HG03565 (cell line): ENCODE measurements at regions not wholly inside any gene's neighbourhood (a gene's known extent, or its start where the extent isn't known, plus 50 kb on each side); places are given as distances from the start of the nearest gene placed in this dataset.
"Not testable (repeated sequence)": the region's sequence is repeated elsewhere in the genome, so short reads cannot be mapped to it uniquely, and the experiment has no call there.

Source experiments
- ATAC-seq: cut with Tn5 transposase; IDR thresholded peaks from one replicate; pipeline ENCODE4 v1.9.1; 2021; ENCODE audit warnings: mild to moderate bottlenecking, moderate library complexity; ENCODE audit not compliant: unreplicated experiment

DNA sequence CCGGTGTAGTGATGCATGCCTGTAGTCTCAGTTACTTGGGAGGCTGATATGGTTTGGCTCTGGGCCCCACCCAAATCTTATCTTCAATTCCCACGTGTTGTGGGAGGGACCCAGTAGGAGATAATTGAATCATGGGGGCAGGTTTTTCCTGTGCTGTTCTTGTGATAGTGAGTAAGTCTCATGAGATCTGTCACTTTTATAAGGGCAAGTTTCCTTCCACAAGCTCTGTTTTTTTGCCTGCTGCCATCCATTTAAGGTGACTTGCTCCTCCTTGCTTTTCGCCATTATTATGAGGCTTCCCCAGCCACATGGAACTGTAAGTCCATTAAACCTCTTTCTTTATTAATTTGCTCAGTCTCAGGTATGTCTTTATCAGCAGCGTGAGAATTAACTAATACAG, 566.7 kb upstream of the NECTIN3 start:
- ATAC-seq: no peak

DNA sequence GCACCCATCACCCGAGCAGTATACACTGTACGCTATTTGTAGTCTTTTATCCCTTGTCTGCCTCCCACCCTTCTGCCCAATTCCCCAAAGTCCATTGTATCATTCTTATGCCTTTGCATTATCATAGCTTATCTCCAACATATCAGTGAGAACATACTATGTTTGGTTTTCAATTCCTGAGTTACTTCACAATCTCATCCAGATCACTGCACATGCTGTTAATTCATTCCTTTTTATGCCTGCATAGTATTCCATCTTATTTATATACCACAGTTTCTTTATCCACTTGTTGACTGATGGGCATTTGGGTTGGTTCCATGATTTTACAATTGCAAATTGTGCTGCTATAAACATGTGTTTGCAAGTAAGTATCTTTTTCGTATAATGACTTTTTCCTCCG, 564.7 kb upstream of the NECTIN3 start:
- ATAC-seq: no peak

DNA sequence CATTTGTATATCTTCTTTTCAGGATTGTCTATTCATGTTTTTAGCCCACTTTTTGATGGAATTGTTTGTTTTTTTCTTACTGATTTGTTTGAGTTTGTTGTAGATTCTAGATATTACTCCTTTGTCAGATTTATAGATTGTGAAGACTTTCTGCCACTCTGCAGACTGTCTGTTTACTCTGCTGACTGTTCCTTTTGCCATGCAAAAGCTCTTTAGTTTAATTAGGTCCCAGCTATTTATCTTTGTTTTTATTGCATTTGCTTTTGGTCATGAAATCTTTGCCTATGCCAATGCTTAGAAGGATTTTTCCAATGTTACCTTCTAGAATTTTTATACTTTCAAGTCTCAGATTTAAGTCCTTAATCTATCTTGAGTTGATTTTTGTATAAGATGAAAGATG, 564.0 kb upstream of the NECTIN3 start:
- ATAC-seq: not testable (repeated sequence)

DNA sequence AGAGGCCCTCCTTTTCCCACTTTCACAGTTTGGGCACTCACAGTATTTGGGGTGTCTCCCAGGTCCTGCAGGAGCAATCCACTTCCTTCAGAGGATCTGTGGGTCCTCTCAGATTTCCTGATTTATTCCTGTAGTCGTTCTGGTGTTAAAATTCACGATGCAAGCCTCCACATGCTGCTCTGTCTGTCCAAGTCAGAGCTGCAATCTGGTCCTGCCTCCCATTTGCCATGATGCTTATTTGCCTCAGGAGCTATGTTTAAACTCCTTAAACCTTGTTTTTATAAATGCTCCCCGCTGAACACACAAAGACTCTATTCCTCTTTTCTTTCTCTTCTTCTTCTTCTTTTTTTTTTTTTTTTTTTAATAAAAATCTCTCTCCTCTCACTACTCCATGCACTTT, 558.7 kb upstream of the NECTIN3 start:
- ATAC-seq: no peak

DNA sequence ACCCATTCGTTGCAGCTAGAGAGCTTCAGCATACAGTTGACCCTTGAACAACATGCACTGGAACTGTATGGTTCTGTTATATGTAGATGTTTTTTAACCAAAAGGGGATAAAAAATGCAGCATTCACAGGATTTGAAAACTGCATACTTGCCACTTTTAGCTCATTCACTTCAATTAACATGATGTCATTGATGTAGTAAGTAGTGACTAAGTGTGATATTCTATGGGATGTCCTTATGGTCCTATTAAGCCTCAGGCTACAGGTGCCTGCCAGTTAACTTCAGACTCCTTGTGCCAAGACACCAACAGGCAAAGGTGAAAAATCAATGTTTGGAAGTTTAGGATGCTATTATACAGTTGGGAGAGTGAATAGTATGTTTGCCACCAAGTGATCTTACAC, 553.6 kb upstream of the NECTIN3 start:
- no peak for ATAC-seq

DNA sequence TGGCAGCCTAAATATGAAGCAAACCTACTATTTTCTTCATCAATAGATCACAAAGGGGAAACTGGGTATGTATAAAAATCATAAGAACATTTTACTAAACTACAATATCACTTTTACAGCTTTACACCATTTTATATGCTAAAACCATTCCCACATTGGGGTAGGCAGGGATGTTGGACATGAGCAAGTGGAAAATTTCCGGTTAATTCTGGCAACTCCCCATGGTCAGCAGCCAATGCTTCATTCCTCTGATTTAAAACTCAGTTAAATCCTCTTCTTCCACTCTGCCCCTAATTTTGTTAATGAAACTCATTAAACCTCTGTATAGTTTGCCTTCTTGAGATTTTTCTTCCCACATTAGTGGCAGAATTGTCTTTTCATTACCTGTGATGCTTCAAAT, 552.5 kb upstream of the NECTIN3 start:
- ATAC-seq: no peak

DNA sequence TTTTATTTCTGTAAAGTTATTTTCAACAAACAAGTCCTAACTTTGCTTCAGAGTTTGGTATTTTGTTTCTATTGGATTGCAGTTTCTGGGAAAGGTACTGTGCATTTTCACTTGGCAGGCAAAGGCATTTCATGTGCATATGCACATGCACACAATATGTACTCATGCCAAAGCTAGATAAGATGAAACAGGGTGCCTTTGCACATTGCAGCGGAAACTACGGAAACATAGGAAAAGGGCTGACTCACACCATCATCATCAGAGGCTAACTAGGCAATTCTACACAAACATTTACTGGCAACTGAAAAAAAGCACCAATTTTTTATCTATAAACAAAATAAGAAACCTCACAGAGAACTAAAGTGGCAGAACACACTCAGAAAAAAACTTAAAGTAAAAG, 550.6 kb upstream of the NECTIN3 start:
- ATAC-seq: no peak

DNA sequence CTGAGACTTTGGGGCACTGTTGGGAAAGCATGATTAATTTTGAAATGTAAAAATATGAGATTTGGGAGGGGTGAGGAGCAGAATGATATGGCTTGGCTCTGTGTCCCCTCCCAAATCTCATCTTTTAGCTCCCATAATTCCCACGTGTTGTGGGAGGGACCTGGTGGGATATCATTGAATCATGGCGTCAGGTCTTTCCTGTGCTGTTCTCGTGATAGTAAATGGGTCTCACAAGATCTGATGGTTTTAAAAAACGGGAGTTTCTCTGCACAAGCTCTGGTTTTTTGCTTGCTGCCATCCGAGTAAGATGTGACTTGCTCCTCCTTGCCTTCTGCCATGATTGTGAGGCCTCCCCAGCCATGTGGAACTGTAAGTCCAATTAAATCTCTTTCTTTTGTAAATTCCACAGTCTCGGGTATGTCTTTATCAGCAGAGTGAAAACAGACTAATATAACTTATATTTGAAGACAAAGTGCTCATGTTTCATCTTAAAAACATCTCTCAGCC, 546.0 kb upstream of the NECTIN3 start:
- ATAC-seq: not testable (repeated sequence)

DNA sequence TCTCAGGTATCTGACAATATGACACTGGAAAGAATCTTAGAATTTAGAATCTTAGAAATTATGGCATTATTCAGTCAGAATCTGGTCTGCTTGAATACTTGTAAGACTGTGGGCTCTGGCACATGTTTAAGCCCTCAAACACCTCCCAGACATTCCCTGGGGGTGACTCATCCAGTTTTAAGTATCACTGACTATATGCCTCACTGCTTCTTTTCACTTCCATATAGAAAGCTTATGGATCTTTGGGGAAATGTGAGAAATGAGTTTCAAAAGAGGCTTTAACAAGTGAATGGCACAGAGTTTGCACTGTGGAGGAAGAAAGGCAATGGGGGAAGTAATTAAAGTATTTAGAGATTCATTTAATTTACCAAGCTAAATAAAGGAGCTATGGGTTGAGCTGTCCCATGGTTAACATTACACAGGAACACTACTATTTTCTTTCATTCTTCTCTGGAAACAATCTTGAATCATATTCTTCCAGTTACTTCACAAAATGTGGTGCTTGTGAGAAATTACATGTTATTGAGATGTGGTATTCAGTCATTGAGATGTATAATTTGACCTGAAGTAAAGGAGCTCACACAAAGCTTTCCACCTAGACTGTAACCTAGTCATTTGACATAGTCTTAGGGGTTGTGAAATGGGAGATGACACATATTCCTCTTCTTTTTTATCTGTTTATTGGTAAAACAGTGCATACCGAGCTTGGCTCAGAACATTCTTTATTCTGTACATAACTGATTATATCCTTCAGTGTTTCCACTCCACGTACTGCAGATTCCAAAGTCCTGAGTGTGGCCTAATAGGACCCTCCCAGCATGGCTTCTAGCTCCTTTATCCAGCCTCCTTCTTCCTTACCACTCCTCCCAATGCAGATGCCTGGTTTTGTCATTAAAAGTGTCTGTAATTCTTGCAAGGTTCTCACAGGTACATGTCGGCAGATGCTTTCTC, 544.6 kb upstream of the NECTIN3 start:
- ATAC-seq: no peak

DNA sequence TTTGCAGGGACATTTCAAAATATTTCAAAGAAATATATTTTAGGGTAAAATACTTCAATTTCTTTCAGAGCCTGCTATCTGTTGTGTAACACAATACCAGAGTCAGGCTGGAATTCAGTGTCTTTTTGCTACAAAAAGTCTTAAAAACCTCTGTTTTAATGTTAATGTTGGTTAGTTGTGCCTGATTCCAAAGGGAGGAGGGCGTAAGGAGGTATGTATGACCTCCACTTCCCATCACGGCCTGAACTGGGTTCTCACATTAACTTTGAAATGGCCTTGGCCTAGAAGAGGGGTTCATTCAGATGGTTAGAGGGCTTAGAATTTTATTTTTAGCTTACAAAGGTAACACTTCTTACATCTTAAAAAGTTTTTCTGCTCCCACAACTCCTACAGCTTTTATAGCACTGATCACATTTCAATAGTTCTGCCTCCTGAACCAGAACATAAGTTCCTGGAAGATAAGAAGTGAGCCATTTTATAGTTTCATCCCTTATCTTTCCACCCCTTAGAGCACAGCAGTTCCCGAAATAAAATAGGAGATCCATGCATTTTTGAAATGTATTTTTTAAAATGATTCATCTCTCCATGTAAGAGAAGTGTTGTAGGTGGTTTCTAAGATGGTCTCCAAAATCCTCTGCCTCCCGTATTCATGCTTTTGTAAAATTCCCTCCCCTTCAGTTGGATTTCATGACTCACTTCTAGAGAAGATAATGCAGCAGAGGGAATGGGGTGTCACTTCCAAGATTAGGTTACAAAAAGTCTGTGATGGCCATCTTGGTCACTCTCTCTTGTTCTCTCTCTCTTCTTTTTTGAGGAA, 543.1 kb upstream of the NECTIN3 start:
- no peak for ATAC-seq

DNA sequence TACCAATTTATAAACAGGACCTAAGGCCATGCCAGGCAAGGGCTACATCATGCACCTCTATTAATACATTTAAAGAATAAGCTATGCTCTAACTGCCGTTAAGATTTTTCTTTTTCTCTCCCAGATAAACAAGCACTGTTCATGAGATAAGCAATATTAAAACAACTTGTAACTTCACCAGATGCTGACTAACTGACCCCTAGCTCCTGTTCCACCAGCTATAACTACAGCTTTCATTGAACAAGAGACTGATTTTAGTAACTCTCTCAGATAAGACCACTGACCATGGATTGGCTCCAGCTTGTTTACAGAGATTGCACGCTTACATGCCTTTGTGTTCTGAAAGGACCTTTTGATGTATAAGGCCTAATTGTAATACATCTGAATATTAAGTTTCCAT, 540.7 kb upstream of the NECTIN3 start:
- no peak for ATAC-seq

- no peak for ATAC-seq
Observed at GRCh38 chr3:110533089-110533488, 538.5 kb upstream of the NECTIN3 start.

GRCh38 chr3:110542552-110543150, 529.0 kb upstream of the NECTIN3 start:
- ATAC-seq: no peak

- no peak for ATAC-seq
Observed at GRCh38 chr3:110544730-110545129, 526.9 kb upstream of the NECTIN3 start.

DNA sequence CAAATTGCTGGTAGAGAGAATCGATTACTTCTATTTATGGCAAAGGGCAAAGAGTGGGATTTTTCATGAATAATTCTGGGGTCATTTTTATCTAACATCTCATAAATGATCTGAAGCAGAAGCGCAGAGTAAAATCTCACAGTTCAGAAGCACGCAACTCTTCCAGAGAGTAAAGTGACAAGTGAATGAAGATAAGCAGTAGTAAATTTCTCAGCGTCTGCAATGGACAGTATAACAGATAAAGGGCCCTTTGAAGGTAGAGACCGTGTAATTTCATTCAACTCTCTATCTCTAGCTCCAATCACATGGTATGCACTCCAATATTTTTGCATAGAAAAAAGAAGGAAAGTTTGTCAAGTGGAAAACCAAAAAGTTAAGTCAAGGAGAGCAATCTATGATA, 521.1 kb upstream of the NECTIN3 start:
- no peak for ATAC-seq

DNA sequence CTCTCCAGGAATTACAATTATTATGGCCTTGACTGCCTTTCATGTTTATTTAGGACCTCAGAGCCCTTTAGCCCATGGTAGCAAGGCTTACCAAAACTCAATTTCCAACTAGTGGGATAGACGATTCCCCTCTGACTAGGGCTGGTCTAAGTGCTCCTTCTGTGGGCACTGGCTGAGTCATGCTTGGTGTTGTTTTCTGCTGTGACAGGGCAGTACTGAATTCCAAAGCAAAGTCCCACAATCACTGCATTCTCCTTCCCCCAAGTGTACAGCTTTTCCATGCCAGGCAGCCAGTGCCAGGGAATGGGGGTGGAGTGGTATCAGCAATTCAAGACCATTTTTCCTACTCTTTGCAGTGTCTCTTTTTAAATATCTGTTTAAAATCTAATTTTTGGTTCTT, 509.0 kb upstream of the NECTIN3 start:
- ATAC-seq: no peak

- no peak for ATAC-seq
Observed at GRCh38 chr3:110564674-110565073, 506.9 kb upstream of the NECTIN3 start.

DNA sequence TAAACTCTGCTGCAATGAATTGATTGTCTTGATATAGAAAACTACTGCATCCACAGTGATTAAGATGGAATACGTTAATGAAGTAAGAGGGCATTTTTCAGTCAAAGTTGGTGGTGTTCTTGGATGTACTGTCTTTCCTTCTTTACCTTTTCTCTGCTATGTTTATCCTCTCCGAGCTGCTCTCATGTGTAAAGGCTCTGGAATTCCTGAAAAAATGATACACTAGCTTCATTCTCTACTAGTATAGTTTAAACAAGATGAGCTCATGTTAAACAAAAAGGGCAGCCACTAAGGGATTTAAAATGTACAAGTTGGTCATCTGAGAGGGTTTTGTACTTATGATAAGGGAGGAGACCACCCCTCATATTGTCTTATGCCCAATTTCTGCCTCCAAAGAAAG, 504.6 kb upstream of the NECTIN3 start:
- ATAC-seq: no peak

DNA sequence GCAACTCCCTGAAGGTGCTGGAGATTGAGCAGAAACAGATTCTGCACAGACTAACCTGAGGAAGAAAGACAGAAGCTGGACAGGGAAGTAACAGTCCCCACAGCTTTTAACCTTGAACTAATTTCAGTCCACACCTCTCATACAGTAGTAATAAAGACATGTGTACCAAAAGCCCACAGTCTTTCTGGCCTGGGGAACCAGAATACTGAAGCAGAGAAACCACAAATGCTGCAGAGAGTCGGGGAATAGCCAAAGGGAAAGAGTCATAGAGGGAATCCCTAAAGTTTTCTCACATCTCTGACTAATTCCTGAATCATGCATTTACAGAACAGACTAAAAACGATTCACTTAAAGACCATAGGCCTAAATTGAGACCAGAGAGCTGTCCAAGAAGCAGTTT, 503.4 kb upstream of the NECTIN3 start:
- peak; percentile 74 for ATAC-seq

DNA sequence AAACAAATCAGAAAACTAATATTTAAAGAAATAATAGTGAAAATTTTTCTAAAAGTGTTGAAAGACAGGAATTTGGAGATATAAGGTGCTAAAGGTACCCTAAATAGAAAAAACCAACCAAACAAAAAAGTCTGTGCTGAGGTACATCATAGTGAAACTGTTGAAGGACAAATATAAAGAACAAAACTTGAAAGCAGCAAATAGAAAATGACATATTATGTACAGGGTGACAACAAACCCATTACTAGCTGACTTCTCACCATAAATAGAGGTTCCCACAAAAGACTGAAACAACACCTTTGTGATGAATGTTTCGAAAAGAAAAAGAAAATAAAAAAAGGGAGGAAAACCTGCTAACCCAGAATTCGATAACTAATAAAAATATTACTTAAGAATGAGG, 502.5 kb upstream of the NECTIN3 start:
- ATAC-seq: peak; percentile 70

GRCh38 chr3:110575702-110576101, 495.9 kb upstream of the NECTIN3 start:
- no peak for ATAC-seq
